ENCODE measurements at regions not wholly inside any gene's neighbourhood (a gene's known extent, or its start where the extent isn't known, plus 50 kb on each side); places are given as distances from the start of the nearest gene placed in this dataset.

DNA sequence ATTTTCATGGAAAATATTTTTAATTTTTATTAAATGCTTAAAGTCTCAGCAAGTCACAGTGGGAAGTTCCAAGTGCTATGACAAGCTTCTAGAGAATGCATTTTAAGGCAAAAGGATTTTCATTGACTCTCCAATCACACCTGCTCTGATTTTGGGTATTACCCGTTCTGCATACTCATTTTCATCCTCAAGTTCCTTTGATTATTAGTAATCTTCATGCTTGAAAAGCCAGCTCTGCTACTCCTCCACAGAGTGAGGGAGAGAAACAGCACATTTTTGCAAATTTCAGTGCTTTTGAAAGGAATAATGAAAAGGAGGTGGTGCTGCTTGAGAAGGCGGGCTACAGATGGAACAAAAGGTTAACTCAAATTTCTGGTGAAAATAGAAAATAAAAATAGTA lies 450.7 kb downstream of the NSUN3 start:
- no peak for DNase-seq

GRCh38 chr3:94515983-94516382 lies 453.1 kb downstream of the NSUN3 start:
- no peak for DNase-seq

- no peak for DNase-seq
Measured at GRCh38 chr3:94520364-94520763, 457.5 kb downstream of the NSUN3 start.

DNA sequence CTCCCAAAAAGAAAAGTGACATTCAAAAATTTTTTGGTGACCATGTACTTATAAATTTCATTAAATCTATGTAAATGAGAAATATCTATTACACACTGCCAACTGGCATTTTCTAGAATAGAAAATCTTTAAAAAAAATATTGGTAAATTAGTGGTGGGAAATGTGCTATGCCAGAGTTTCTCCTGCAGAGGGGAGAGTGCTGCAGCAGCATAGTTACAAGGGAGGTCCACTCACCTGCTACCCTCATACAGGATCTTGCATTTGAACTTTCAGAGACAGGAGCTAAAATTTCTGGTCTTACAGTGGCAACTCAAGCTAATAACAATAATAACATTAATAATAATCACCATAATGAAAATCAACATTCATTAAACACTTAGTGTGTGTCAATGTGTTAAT lies 459.6 kb downstream of the NSUN3 start:
- no peak for DNase-seq

GRCh38 chr3:94524102-94524919 lies 461.4 kb downstream of the NSUN3 start:
- DNase-seq = no peak

DNA sequence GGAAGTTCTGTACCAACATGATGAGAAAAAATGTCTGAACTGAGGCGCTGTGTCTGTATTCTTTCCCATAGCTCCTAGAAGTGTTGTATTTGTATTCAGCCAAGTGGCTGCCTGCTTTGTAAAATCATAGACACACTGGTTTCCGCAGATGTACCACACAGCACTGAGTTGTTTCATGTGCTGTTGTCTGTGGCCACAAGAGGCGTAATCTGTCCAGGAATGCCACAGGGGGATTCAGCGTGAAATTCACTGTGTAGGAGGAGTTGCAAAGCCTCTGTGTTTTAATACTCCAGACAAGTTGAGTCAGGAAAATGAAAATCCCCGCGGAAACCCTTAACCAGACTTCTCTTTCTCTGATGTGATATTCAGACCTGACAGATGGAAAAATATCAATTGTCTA lies 462.2 kb downstream of the NSUN3 start:
- DNase-seq = peak; percentile 19

GRCh38 chr3:94529816-94530215 lies 467.0 kb downstream of the NSUN3 start:
- no peak for DNase-seq

DNA sequence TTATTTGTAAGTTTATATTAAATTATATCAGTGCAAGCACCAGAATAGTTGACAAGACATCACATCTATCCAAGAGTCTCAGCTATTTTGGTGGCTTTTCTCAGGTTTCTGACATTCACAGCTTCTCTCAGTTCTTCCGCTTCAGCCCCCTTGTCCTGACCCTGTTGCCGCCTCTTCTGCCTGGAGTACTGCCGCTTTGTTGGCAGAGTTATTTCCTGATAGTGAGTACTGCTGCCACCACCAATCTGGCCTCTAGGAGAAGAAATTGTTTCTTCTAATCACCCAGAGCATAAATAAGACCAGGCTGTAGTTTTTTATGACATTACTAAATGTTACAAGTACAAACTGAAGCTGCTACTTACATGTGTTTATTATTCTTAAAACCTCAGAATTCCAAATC lies 470.1 kb downstream of the NSUN3 start:
- no peak for DNase-seq

- no peak for DNase-seq
Measured at GRCh38 chr3:94539937-94540336, 477.1 kb downstream of the NSUN3 start.

GRCh38 chr3:94543161-94543560 lies 480.3 kb downstream of the NSUN3 start:
- DNase-seq = no peak

- DNase-seq = no peak
Measured at GRCh38 chr3:94544131-94544789, 481.4 kb downstream of the NSUN3 start.

- DNase-seq = no peak
Measured at GRCh38 chr3:94548581-94549316, 485.9 kb downstream of the NSUN3 start.

DNA sequence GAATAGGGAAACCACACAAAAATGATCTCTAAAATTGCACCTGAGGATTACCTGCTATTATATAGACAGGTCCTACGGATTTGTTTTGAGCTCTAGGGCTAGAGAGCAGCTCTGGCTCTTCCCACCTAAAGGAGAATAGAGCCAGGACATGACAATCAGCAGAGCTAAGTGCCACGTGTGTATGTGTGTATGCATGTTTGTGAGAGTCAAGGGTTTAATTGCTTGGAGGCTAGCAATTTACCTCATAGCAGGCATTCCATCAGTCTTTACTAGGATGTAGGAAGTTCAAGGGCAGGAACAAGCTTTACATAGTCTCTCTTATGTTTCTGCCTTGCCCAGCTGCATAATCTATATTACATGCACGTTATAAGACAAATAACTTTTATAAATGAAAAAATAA lies 498.2 kb downstream of the NSUN3 start:
- no peak for DNase-seq

DNA sequence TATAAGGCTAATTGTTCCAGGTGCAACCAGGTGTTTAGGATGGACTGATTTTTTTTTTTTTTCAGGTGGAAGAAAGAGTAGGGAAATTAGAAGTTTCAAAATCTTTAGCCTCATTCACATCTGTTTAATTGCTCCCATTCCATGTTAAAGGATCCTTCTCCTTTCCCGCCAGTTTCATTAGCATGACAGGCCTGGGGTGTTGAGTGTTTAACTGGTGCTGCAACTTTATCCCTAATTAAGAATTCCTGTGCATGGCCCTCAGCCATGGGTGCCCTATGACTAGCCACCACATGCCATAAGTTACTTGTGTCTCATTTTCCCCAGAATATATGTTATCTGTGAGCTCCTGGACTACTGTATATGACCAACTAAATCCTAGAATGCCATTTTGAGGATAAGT lies 501.4 kb downstream of the NSUN3 start:
- DNase-seq = no peak

GRCh38 chr3:94568041-94568440 lies 505.2 kb downstream of the NSUN3 start:
- no peak for DNase-seq

- DNase-seq = no peak
Measured at GRCh38 chr3:94573337-94573736, 510.5 kb downstream of the NSUN3 start.

DNA sequence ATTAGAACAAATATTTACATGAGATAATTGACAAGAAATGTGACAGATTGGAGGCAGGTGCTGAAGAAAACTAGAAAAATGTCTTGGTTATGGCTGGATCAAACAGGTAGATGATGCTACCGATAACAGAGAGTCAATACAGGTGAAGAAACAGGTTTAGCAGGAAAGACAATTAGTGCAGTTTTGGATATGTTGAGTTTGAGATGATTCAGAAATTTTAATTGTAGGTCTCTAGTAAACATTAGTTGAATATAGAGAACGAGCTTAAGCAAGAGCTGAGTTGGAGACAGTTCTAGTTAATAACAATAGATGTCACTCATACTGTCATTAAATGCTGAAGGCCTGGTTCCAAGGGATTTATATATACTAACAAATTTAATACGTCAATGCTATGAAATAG lies 524.4 kb downstream of the NSUN3 start:
- no peak for DNase-seq

GRCh38 chr3:94593526-94594150 lies 530.8 kb downstream of the NSUN3 start:
- no peak for DNase-seq

- DNase-seq = no peak
Measured at GRCh38 chr3:94596141-94596540, 533.3 kb downstream of the NSUN3 start.

- DNase-seq = no peak
Measured at GRCh38 chr3:94596887-94597566, 534.2 kb downstream of the NSUN3 start.

DNA sequence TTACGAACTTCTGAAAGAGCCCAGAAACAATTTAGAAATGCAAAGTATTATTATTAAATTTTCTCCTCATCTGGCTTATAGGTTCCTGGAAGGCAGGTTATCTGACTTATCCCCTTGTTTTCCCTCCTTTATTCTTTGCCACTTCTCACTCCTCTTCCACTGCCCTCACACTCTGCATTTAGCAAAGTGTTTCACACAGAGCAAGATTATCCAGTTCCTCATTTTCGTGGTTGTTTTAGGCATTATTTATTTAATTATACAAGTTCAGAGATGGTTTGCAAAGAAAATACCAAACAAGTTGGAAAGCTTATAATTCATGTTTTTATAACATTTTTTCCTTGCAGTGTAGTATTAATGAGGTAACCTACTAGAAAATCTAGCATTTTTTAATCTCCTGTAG lies 544.9 kb downstream of the NSUN3 start:
- DNase-seq = no peak

- no peak for DNase-seq
Measured at GRCh38 chr3:94609908-94610307, 547.0 kb downstream of the NSUN3 start.

DNA sequence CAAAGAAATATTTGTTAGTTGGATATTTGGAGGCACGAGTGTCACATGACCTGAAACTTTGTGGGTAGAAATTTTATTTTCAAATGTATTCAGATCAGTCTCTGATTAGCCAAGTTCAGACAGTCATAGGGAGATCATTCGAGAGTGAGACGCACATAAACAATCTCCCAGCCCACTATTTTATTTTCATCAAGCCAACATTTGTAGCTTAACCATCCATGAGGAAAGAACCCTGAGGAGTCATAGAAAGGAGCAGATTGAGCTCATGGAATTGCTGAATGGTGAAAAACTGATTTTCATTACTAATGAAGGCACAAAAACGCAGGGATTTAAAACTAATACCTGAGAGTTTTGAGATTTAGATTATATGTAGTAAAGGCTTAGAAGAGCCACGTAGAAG lies 548.7 kb downstream of the NSUN3 start:
- no peak for DNase-seq
